ENCODE measurements at regions not wholly inside any gene's neighbourhood (a gene's known extent, or its start where the extent isn't known, plus 50 kb on each side); places are given as distances from the start of the nearest gene placed in this dataset.

DNA sequence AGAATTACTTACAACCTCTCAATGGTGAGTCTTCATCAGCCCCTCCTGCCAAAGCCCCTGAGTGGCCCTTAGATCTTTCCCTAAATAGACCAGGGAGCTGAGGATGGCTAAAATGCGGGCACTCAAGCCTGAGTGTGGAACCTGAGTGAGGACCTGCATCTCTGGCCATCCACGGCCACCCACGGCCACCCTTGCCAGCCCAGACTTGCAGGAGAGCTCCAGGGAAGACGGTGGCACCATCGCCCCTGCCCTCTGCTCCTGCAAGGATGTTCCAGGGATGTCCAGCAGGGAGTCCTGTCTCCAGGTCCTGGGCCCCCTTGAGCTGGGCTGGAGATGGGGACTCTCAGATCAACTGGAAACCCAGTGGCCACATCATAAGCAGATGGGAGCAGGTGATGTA is 68.2 kb upstream of the OLFM1 start:
- TF ChIP-seq SP1 (IDR thresholded peaks at IDR 0.05) (no peak), ELF4 (IDR thresholded peaks at IDR 0.05) (no peak), FOXK2 (IDR thresholded peaks at IDR 0.05) (no peak), HDGF (IDR thresholded peaks at IDR 0.05; ENCODE audit: borderline replicate concordance) (no peak), SUZ12 (IDR thresholded peaks at IDR 0.05) (no peak), FOXM1 (IDR thresholded peaks at IDR 0.05; ENCODE audit: borderline replicate concordance) (no peak)

Measured in HEK293T (cell line).